ENCODE measurements at regions not wholly inside any gene's neighbourhood (a gene's known extent, or its start where the extent isn't known, plus 50 kb on each side); places are given as distances from the start of the nearest gene placed in this dataset.

DNA sequence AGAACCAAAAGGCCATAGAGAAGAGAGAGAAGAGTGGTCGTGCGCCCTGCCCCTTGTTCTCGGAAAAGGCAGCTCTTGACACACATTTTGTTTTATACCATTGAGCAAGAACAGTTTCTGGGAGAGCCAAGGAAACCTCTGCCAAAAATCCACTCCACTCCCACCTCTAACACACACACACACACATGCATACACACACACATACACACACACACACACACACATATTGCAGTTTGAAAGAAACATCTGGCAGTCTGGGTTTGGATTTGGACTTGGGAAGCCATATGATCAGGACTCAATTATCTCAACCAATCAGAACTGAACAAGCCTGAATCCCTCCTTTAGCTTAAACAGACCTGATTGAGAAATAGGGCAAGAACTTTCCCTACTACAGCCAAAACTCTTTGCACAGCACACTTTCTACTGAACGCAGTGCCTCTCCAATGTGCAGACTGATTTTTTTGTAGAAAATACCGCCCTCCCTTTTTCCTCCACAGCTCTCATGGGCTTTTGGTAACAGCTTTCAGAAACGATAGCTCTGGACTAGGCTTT, 484.0 kb upstream of the ZWINT start:
- peak; percentile 6 for DNase-seq (ENCODE audit: low read depth)

DNA sequence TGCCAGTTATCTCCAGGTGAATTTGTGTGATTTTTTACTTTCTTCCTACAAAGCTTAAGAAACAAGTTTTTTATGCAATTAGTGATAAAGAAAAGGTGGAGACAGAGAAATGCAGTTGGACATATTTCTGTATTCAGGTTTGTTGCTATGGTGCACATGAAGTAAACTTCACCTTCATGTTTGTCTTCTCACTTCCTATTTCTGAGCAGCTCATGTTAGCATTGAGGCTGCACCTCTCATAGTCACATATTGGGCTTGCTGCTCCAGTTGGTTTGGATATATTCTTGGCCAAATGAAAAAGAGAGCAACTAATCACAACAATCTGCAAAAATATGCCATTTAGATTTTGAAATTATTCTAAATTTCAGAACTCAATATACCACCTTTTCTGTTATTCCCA, 475.6 kb upstream of the ZWINT start:
- DNase-seq (ENCODE audit: low read depth), result no peak

DNA sequence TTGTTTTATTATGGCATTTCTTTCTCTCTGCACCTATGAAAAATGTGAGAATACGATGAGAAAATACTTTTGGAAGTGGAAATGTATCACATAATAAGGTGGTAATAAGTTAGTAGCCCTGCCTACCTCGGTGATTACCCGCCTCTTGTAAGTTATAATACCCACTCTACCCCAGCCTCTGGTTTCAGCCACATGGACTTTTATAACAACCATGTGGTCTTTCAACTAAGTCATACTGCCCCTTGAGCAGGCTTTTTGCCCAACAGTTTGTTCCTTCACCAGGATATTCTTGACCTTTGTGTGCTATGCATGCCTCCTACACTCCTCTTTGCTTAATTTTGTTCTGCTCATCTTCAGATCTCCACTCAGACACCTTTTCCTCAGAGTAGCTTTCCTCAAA, 470.6 kb upstream of the ZWINT start:
- no peak for DNase-seq (ENCODE audit: low read depth)

DNA sequence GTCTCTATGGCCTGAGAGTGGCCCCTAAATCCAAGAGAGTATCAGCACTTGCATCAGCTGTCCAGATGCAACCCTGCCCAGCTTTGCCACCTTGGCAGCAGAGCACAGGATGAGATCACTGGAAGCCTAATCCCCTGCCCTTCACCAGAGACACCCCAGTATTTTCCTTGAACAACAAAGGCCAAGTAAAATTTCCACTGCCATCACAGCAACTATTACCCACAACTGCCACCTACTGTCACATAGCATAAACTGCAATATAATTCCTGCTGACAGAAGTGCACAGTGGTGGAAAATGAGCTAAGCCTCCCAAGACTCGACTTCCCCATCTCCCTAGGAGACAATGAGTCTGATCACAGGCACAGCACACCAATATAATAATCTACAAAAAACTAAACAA, 462.8 kb upstream of the ZWINT start:
- no peak for DNase-seq (ENCODE audit: low read depth)

DNA sequence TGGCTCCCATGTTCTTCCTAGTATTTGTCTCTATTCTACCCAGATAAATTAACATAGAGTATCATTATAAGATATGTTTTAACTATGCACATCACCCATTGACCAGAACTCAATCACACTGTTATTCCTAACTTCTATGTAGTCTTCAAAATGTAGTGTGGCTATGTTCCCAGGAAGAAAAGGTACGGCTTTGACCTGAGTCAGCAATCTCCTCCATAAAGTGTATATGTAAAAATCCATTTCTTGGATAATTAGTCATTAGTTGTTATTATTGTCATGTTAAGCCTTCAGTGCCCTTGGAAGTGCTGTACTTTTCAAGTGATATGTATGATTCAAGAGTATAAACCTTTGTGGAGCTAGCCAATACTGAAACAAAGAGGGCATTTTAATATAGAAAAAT, 444.0 kb upstream of the ZWINT start:
- no peak for DNase-seq (ENCODE audit: low read depth)

DNA sequence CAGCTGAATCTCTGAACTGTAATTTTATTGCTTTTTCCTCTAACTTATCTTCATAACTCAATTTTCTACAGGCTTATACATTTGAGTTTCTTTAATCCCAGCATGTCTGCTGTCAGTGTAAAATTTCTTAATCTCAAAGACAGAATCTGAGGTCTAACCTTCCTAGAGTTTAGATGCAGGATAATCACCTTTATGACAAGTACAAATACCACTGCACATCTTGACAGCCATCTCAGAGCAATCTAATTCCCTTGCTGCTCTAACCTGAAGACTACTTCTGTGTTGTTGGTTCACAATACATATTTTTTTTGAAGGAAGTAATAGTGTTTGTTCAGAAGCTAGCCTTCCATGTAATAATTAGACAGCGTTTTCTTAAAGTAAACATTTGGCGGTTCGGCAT, 424.2 kb upstream of the ZWINT start:
- DNase-seq (ENCODE audit: low read depth), result no peak

DNA sequence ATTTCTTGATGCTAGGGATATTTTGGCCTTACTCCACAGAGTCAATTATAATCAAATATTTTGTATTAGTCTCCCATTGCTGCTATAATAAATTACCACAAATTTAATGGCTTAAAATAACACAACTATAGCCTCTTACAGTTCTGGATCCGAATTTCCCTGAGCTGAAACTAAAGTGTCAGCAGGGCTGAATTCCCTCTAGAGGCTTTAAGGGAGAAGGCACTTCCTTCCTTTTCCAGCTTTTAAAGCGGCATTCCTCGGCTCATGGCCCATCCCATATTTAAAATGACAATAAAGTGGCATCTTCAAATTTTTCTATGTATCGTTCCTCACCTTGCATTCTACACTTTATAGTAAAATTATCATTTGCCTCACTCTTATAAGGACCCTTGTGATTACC, 421.4 kb upstream of the ZWINT start:
- no peak for DNase-seq (ENCODE audit: low read depth)

DNA sequence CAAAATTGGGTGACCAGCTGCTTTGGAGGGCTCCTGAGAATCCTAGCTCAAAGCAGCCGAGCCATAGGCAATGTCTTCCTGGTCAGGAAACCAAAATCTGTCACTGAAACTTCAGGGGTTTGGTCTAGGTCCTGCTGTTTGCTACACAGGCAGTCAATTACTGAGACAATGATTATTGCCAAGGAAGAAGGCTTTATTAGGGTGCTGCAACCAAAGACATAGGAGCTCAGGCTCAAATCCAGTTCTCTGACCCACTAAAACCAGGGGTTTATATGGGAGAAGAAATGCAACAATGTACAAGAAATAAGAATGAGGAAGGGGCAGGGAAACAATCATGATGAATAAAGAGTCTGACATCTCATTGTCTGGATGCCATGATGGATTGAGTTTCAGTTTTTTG, 410.3 kb upstream of the ZWINT start:
- no peak for DNase-seq (ENCODE audit: low read depth)

DNA sequence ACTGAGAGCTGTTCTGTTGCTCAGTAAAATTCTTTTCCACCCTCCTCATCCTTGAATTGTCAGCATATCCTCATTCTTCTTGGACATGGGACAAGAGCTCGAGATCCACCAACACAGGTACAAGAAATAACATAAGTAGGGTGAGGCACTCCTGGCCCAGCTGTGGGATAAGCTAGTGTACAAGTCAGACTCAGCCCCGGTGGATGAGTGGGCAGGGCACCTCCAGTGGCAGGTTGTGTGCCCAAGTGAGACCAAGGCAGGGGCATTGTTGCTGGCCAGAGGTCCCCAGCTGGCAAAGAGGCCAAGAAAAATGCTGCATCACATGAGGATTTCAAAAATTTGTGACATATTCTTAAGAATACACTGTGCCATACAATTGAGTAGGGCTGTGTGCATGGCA, 402.0 kb upstream of the ZWINT start:
- no peak for DNase-seq (ENCODE audit: low read depth)

DNA sequence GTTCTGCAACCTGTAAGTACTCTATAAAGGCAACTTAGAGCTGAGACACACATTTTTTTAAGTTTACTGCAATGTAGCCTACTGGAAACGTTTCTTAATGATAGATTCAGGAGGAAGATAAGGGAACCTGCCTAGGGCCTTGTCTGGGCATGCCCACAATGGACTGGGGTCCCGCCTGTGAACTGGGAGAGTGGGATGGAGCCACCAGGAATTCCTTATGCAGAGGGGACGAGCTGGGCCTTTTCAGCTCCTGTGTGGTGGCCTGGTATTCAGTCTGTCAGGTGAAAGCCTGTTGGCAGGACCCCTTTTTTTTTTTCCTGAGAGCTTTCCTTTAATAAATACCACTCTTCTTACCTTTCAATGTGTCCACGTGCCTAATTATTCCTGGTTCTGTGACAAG, 384.4 kb upstream of the ZWINT start:
- no peak for DNase-seq (ENCODE audit: low read depth)

DNA sequence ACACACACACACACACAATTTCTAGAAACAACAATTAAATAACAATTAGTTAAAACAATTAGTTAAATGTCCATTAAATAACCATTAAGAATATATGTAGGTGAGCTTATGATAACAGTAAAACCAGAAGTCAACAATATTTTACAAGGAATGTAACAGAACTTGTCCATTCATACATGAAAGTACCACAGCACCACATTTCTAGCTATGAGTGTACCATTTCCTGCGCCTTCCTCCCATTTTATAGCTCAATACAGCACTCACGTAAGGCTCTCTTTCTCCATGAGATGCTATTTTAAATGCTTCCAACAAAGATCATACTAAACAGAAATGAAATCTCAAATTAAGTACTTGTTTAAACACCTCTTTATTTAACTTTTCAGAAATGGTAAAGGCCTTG, 367.3 kb upstream of the ZWINT start:
- no peak for DNase-seq (ENCODE audit: low read depth)

DNA sequence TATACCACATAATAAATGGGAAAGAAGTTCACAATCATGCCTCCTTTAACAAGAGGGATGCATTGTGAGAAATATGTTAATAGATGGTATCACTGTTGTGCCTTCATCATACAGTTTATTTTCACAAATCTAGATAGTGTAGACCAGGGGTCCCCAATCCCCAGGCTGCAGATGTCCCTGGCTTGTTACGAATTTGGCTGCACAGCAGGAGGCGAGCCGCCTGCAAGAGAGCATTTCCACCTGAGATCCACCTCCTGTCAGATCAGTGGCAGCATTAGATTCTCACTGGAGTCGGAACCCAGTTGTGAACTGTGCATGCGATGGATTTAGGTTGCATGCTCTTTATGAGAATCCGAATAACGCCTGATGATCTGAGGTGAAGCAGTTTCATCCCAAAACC, 361.9 kb upstream of the ZWINT start:
- no peak for DNase-seq (ENCODE audit: low read depth)

DNA sequence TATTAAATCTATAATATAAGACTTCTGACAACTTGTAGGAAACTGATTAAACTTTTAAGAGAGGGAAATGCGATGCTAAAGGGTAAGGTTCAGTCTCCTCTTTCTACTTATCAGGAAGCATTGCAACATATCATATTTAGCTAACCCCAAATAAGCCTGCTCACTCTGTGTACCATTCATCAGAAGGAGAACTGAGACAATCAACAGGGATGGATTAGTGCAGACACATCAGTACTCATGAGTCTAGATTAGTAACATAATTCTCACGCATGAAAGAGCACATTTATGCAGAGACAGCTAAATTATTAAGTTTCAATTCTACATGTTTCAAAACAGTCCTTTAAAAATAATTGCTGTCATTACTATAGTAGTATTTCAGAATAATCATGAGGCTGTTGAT, 354.2 kb upstream of the ZWINT start:
- no peak for DNase-seq (ENCODE audit: low read depth)

DNA sequence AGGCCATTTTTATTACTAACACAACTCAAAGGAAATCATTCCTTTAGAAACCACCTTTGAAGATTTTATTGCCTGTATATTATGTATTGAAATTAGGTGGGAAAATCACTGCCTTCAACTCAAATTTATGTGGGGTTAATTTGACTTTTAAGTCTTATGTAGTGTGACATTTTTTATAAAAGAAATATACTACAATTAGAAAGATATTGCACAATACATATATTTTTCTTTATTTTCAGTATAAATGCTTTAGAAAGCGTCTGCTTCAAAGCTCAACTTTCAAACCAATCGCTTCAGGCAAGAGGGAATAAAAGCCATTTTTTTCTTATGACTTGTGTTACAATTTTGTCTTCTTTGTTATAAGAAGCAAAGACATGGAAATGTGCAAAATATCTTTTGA, 337.4 kb upstream of the ZWINT start:
- DNase-seq (ENCODE audit: low read depth), result no peak

DNA sequence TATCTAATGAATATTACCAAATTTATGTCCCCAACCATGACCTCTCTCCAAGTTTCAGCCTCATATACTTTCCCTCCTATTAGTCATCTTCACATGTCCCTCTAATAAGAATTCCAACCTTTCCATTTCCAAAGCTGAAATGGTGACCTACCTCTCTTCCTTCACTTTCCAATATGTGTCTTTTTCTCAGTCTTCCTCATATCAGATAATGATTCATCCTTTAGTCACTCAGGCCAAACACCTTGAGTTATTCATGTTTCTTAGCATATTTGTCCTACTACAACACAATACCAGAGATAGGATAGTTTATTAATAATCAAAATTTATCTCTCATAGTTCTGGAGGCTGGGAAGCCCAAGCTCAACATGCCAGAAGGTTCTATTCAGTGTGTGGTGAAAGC, 318.5 kb upstream of the ZWINT start:
- no peak for DNase-seq (ENCODE audit: low read depth)

DNA sequence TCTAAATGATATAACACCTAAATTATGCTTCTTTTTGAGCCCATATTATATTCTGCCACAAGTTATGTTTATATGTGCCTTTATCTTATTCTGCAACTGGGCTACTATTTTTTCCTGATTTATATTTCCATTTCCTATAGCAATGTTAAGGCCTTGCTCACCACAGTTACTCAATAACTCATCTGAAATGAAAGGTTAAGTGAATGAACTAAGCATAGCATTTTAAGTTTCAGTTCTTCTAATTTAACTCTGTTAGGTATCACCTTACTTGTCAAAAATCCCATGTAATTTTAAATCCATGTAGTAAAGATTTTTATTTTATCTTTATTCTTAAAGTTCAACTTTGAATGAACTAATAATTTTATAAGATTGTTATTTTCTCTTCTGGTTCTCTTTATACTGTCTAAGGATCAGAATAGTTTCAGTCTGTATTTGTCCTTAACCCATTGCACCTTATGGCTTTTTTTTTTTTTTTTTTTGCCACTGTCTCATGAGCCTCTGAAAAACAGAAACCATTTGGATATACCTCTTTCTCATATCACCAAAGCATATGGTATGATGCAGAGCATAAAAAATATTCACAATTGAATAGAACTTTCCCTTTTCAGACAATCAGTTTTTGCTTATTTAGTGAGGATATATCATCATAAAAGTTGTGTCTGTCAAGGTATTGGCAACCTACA, 301.8 kb upstream of the ZWINT start:
- no peak for DNase-seq (ENCODE audit: low read depth)

DNA sequence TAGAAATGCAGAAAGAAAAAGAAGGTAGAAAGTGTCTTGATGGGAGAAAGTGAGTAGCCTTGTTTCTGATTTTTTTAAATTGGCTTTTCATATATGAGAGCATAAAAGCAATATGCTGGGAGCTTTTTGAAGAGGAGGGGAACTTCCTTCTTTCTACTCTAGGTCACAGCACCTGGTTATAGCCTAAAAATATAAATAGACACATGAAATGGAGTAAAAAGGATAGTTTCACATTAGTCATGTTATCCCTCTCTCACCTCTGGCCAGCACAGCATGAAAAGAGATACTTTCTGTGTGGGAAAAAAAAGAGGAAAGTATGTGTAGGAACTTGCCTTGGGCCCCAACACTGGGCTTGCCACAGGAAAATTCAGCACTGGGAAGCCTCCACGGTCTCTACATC, 292.2 kb upstream of the ZWINT start:
- no peak for DNase-seq (ENCODE audit: low read depth)

DNA sequence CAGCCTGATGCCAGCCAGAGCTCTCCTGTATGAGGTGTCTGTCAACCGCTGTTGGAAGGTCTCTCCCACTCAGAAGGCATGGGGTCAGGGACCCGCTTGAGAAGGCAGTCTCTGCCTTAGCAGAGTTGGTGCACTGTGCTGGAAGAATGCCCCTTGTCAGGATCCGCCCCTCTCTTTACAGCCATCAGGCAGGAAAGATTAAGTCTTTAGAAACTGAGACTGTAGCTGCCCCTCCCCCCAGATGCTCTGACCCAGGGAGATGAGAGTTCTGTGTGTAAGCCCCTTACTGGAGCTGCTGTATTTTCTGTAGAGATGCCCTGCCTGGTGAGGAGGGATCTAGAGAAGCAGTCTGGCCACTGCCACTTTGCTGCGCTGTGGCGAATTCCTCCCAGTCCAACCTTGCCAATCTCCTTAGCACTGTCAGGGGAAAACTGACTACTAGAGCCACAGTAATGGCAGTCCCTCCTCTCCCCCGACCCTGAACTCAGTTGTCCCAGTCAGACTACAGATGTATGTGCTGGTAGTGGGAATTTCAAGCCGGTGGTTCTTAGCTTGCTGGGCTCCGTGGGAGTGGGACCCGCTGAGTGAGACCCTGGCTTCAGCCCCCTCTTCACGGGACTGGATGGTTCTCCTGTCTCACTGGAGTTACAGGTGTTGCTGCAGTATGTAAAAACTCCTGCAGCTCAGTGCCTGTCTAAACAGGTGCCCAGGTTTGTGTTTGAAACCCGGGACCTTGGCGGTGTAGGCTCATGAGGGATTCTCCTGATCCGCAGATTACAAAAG, 285.5 kb upstream of the ZWINT start:
- no peak for DNase-seq (ENCODE audit: low read depth)

DNA sequence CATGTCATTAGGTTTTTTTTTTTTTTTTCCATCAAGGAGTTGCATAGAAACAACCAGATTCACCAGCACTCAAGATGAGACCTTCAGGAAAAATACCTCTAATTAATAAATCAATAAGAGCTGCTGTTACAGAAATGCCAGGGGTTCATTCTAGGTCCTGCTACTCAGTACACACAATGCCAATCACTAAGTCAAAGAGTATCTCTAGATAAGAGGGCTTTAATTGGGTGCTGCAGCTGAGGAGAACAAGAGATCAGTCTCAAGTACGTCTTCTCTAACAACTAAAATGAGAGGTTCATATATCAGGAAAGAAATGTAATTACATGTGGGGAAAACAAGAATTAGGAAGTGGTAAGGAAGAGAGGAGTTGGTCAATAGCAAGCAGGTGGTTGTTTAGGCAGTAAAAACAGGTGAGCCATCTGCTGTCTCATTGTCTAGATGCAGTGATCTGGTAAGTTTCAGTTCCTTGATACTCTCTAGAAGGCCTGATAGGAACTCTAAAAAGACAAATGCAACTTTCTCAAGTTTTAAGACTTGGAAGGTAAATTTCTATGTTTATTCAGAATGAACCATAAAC, 272.9 kb upstream of the ZWINT start:
- no peak for DNase-seq (ENCODE audit: low read depth)

DNA sequence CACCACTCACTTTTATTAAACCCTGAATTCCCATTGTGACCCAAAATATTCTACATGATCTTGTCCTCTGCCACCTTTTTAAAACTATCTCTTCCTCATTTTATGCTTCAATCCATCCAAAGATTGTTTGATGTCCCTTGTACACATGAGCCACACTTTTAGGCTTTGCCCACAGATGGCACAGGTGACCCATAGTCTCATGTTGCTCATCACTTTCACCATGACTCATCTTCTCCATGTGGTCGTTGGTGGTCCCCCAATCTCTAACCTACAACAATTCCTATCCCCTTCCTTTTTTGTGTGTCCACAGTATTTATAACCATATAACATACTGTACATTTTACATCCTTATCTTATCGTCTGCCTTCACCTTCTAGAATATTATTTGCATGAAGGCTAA, 271.5 kb upstream of the ZWINT start:
- no peak for DNase-seq (ENCODE audit: low read depth)

DNA sequence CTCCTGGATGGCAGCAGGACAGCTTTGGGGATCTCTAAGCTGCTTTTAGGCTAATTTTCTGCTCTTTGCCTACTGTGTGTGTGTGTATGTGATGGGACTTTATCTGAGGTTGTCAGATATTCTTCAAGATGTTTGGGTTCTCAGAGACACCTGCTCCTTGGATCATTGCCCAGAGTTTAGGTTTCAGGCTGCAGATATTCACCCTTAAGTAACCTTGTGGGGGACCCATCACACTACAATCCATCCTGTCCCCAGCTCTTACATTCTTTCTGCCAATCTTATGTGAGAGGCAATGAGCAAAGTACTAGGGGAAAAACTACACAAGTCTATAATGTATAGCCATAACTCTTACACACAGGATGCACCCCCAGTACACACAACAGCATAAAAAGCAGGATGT, 263.0 kb upstream of the ZWINT start:
- no peak for DNase-seq (ENCODE audit: low read depth)

DNA sequence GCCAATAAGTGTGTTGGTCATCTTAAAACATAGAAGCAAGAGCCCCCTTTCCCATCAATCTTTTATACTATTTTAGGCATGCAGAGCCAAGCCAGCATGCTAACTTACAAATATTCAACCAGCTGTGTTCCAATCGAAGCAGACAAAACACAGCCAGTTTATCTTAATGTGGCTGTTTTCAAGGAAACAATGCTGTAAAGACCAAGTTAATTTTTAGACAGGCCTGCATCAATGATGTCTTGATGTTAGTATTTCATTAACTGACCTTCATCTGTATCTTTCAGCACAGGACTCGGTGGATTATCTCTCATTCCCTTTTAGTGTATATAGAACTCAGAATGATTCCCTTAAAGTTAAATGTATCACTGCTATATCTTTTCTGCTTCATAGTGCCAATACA, 262.0 kb upstream of the ZWINT start:
- DNase-seq (ENCODE audit: low read depth), result no peak

DNA sequence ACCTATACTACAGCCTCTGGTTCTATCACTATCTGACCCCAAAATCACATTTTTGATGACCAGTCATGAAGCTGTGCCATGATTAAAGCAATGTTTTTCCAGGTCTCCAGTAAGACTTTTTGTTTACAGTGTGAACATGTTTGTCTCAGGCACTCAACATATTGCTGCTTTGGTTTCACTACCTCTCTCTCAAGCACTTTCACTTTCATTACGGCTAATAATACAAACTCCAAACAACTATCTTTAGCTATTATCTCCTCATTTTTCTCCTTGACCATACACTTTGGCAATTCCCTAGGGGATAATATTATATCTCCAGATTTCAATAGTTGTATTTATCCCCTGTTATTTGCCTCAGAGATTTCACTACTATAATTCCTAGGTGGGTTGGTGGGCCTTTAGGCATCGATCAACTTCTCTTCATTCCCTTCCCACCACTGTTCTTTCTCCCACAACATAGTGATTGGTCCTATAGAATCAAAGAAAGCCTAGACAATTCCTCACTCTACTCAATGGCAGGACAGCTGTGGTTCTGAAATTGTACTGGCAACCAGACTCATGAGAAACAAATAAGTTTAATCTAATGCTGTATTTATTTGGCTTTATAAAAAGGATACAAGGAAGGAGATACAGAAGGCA, 261.4 kb upstream of the ZWINT start:
- DNase-seq (ENCODE audit: low read depth), result no peak
